H9 (cell line): ENCODE measurements at regions not wholly inside any gene's neighbourhood (a gene's known extent, or its start where the extent isn't known, plus 50 kb on each side); places are given as distances from the start of the nearest gene placed in this dataset.
"Not testable (repeated sequence)": the region's sequence is repeated elsewhere in the genome, so short reads cannot be mapped to it uniquely, and the experiment has no call there.

Experiments used
- DNase-seq: peaks from one replicate; pipeline ENCODE4 v3.0.0-alpha.2; 2017
- H2AFZ ChIP-seq: one replicate; pipeline ENCODE4 v1.6.1; 2013; ENCODE audit warnings: mild to moderate bottlenecking, low read length, control low read depth, moderate library complexity
- H2AK5ac ChIP-seq: 2 replicates; pipeline ENCODE4 v1.6.1; 2013; ENCODE audit warnings: low read length, control low read depth, mixed read lengths; ENCODE audit not compliant: insufficient read length
- H2BK120ac ChIP-seq: one replicate; pipeline ENCODE4 v1.6.1; 2013; ENCODE audit warnings: low read depth, mild to moderate bottlenecking, low read length, control low read depth, inconsistent platforms; ENCODE audit not compliant: poor library complexity, severe bottlenecking
- H2BK12ac ChIP-seq: 2 replicates; pipeline ENCODE4 v1.6.1; 2013; ENCODE audit warnings: low read length, control low read depth, mixed read lengths, low read depth; ENCODE audit not compliant: insufficient read length
- H2BK15ac ChIP-seq: 2 replicates; pipeline ENCODE4 v1.6.1; 2013; ENCODE audit warnings: low read depth, low read length, control low read depth
- H2BK20ac ChIP-seq: one replicate; pipeline ENCODE4 v1.6.1; 2013; ENCODE audit warnings: low read depth, mild to moderate bottlenecking, low read length, control low read depth, inconsistent platforms; ENCODE audit not compliant: poor library complexity, severe bottlenecking
- H2BK5ac ChIP-seq: 2 replicates; pipeline ENCODE4 v1.6.1; 2013; ENCODE audit warnings: low read length, control low read depth, mixed read lengths; ENCODE audit not compliant: insufficient read length
- H3K14ac ChIP-seq: 2 replicates; pipeline ENCODE4 v1.6.1; 2013; ENCODE audit warnings: low read length, control low read depth; ENCODE audit not compliant: insufficient read depth
- H3K18ac ChIP-seq: 2 replicates; pipeline ENCODE4 v1.6.1; 2013; ENCODE audit warnings: low read depth, mild to moderate bottlenecking, mixed read lengths, low read length, control low read depth; ENCODE audit not compliant: insufficient read length
- H3K23ac ChIP-seq: 2 replicates; pipeline ENCODE4 v1.6.1; 2013; ENCODE audit warnings: low read length, control low read depth, mixed read lengths, low read depth; ENCODE audit not compliant: insufficient read length
- H3K23me2 ChIP-seq: 2 replicates; pipeline ENCODE4 v1.6.1; 2013; ENCODE audit warnings: low read depth, mild to moderate bottlenecking, mixed read lengths, low read length, control low read depth; ENCODE audit not compliant: insufficient read length, poor library complexity, severe bottlenecking
- H3K27ac ChIP-seq: 2 replicates; pipeline ENCODE4 v1.5.1; 2013; ENCODE audit warnings: low read length, control low read depth, mixed read lengths, low read depth; ENCODE audit not compliant: insufficient read length
- H3K27me3 ChIP-seq: 2 replicates; pipeline ENCODE4 v1.6.1; 2013; ENCODE audit warnings: low read length, control low read depth, inconsistent platforms; ENCODE audit not compliant: insufficient read depth
- H3K4ac ChIP-seq: 2 replicates; pipeline ENCODE4 v1.6.1; 2013; ENCODE audit warnings: low read depth, mild to moderate bottlenecking, control low read depth, inconsistent platforms, low read length, moderate library complexity
- H3K4me1 ChIP-seq: 2 replicates; pipeline ENCODE4 v1.6.1; 2013; ENCODE audit warnings: low read length, control low read depth, inconsistent platforms; ENCODE audit not compliant: insufficient read depth
- H3K4me2 ChIP-seq: 2 replicates; pipeline ENCODE4 v1.6.1; 2013; ENCODE audit warnings: low read length, control low read depth, mixed read lengths; ENCODE audit not compliant: insufficient read length, insufficient read depth
- H3K56ac ChIP-seq: 2 replicates; pipeline ENCODE4 v1.6.1; 2013; ENCODE audit warnings: low read depth, mild to moderate bottlenecking, mixed read lengths, low read length, control low read depth; ENCODE audit not compliant: insufficient read length
- H3K79me1 ChIP-seq: 2 replicates; pipeline ENCODE4 v1.6.1; 2013; ENCODE audit warnings: low read depth, mild to moderate bottlenecking, moderate library complexity, low read length, control low read depth, inconsistent platforms; ENCODE audit not compliant: insufficient read depth, poor library complexity, severe bottlenecking
- H3K79me2 ChIP-seq: 2 replicates; pipeline ENCODE4 v1.6.1; 2013; ENCODE audit warnings: low read length, control low read depth, inconsistent platforms; ENCODE audit not compliant: insufficient read depth
- H3K9ac ChIP-seq: 2 replicates; pipeline ENCODE4 v1.6.1; 2013; ENCODE audit warnings: low read length, control low read depth, mixed read lengths; ENCODE audit not compliant: insufficient read length; ENCODE audit errors: extremely low read depth
- H3K9me3 ChIP-seq: one replicate; pipeline ENCODE4 v1.6.1; 2013; ENCODE audit warnings: low read depth, low read length, inconsistent platforms; ENCODE audit not compliant: control insufficient read depth
- H3T11ph ChIP-seq: one replicate; pipeline ENCODE4 v1.6.1; 2013; ENCODE audit warnings: mild to moderate bottlenecking, low read length, control low read depth, inconsistent platforms
- H4K20me1 ChIP-seq: one replicate; pipeline ENCODE4 v1.6.1; 2013; ENCODE audit not compliant: control insufficient read depth, insufficient read length, insufficient read depth
- H4K5ac ChIP-seq: 2 replicates; pipeline ENCODE4 v1.6.1; 2013; ENCODE audit warnings: low read depth, mild to moderate bottlenecking, mixed read lengths, low read length, control low read depth; ENCODE audit not compliant: insufficient read length
- H4K8ac ChIP-seq: replicated peaks from 2 replicates; pipeline ENCODE4 v1.6.1; 2013; ENCODE audit warnings: low read length, control low read depth, mixed read lengths, low read depth; ENCODE audit not compliant: insufficient read length
- H4K91ac ChIP-seq: 2 replicates; pipeline ENCODE4 v1.6.1; 2013; ENCODE audit warnings: low read depth, mild to moderate bottlenecking, moderate library complexity, mixed read lengths, low read length, control low read depth; ENCODE audit not compliant: insufficient read length
- H3K27ac Mint-ChIP-seq, 3 experiments: 2 replicates in 2 of 3; 3 replicates in 1 of 3; pipeline ENCODE4 v1.8.0; 2020 to 2021; ENCODE audit warnings: mixed read lengths in 3 of 3, mild to moderate bottlenecking in 1 of 3, moderate library complexity in 1 of 3
- H3K27me3 Mint-ChIP-seq: 2 replicates; pipeline ENCODE4 v1.8.0; 2021; ENCODE audit warnings: low read depth, mild to moderate bottlenecking, moderate library complexity, mixed read lengths
- H3K36me3 Mint-ChIP-seq, 3 experiments: 2 replicates in 2 of 3; 3 replicates in 1 of 3; pipeline ENCODE4 v1.8.0; 2020 to 2021; ENCODE audit warnings: low read depth in 3 of 3, mixed read lengths in 3 of 3; ENCODE audit not compliant: insufficient read depth in 1 of 3
- H3K4me1 Mint-ChIP-seq, 2 experiments: 2 replicates each; pipeline ENCODE4 v1.8.0; 2020; ENCODE audit warnings: mixed read lengths in 2 of 2
- H3K4me3 Mint-ChIP-seq, 2 experiments: 2 replicates in 1 of 2; 3 replicates in 1 of 2; pipeline ENCODE4 v1.8.0; 2020 to 2021; ENCODE audit warnings: mild to moderate bottlenecking in 2 of 2, mixed read lengths in 2 of 2, moderate library complexity in 1 of 2
- H3K9me3 Mint-ChIP-seq, 2 experiments: 2 replicates in 1 of 2; 3 replicates in 1 of 2; pipeline ENCODE4 v1.8.0; 2020; ENCODE audit warnings: mild to moderate bottlenecking in 2 of 2, mixed read lengths in 2 of 2, moderate library complexity in 1 of 2
- CTCF ChIP-seq: fragments of 200-600 bp; sonication (generic); conservative IDR thresholded peaks from 3 replicates; pipeline ENCODE4 v1.8.0; 2021; ENCODE audit warnings: antibody characterized with exemption, mild to moderate bottlenecking
- WGBS: extraction: QIAGEN DNeasy Blood & Tissue Kit; methylation state at CpG from one replicate; pipeline ENCODE4 v1.1.7; 2013; ENCODE audit warnings: missing lambda C conversion rate, low lambda C conversion rate, mixed read lengths; ENCODE audit not compliant: insufficient read length; ENCODE audit errors: extremely low coverage; 5-methylcytosine and 5-hydroxymethylcytosine counted together

GRCh38 chr1:68777851-68778250 lies 281.0 kb upstream of the DEPDC1 start:
- H3K4me1 ChIP-seq = no peaks in the 10 kb centered on the region
- H2BK15ac ChIP-seq = no peak overlapping the region
- H3K27ac ChIP-seq = no peak overlapping the region
- H4K5ac ChIP-seq = no peak overlapping the region
- H3K23me2 ChIP-seq = no peaks in the 10 kb centered on the region
- Mint-ChIP-seq H3K36me3 (peaks cover 9 to 10% (median 9%) of the 10 kb centered on the region in 3 experiments), H3K9me3 (peaks cover 12 to 16% of the 10 kb centered on the region in 2 experiments), H3K4me3 (no peak overlapping the region), H3K4me1 (no peaks in the 10 kb centered on the region), H3K27me3 (no peaks in the 10 kb centered on the region), H3K27ac (no peak overlapping the region)
- H3K9me3 ChIP-seq = no peaks in the 10 kb centered on the region
- H3K23ac ChIP-seq = no peak overlapping the region
- no peaks in the 10 kb centered on the region for H3K79me2 ChIP-seq
- no peak overlapping the region for H2AK5ac ChIP-seq
- no peak overlapping the region for H3K56ac ChIP-seq
- H3T11ph ChIP-seq = no peak overlapping the region
- no peak for TF ChIP-seq CTCF
- no peak overlapping the region for H2BK20ac ChIP-seq
- no peaks in the 10 kb centered on the region for H4K20me1 ChIP-seq
- DNase-seq = no peak
- no CpG with 5 or more reads among the region's 3 CpGs for WGBS
- H3K79me1 ChIP-seq = no peaks in the 10 kb centered on the region
- H2BK12ac ChIP-seq = no peak overlapping the region
- no peak overlapping the region for H4K8ac ChIP-seq
- no peak overlapping the region for H3K18ac ChIP-seq
- H2BK120ac ChIP-seq = no peak overlapping the region
- H3K9ac ChIP-seq = no peak overlapping the region
- H4K91ac ChIP-seq = no peak overlapping the region
- H3K14ac ChIP-seq = no peak overlapping the region
- no peak overlapping the region for H2BK5ac ChIP-seq
- H2AFZ ChIP-seq = no peak overlapping the region
- H3K4ac ChIP-seq = no peak overlapping the region
- H3K4me2 ChIP-seq = no peak overlapping the region
- no peaks in the 10 kb centered on the region for H3K27me3 ChIP-seq

GRCh38 chr1:68779841-68780240 lies 283.0 kb upstream of the DEPDC1 start:
- H3T11ph ChIP-seq, H4K5ac ChIP-seq, H2AK5ac ChIP-seq, H3K27me3 Mint-ChIP-seq, H3K18ac ChIP-seq, H2BK5ac ChIP-seq, H3K23ac ChIP-seq, H3K4me2 ChIP-seq, H2BK12ac ChIP-seq, H3K4me1 ChIP-seq, H3K27ac ChIP-seq, H3K27ac Mint-ChIP-seq, H2BK15ac ChIP-seq, H3K4me3 Mint-ChIP-seq, H4K91ac ChIP-seq, H3K79me2 ChIP-seq, H3K27me3 ChIP-seq, H3K9ac ChIP-seq, H3K4ac ChIP-seq, H3K56ac ChIP-seq, H3K14ac ChIP-seq, H4K20me1 ChIP-seq, DNase-seq, H3K23me2 ChIP-seq, H4K8ac ChIP-seq, H3K4me1 Mint-ChIP-seq, H2AFZ ChIP-seq, H2BK120ac ChIP-seq, H3K79me1 ChIP-seq, H3K9me3 ChIP-seq, H3K36me3 Mint-ChIP-seq, H2BK20ac ChIP-seq: not testable (repeated sequence)
- H3K9me3 Mint-ChIP-seq = peaks cover 12 to 16% of the 10 kb centered on the region in 2 experiments
- no CpG with 5 or more reads among the region's 1 CpG for WGBS
